Panc1 (cell line): ENCODE measurements at regions not wholly inside any gene's neighbourhood (a gene's known extent, or its start where the extent isn't known, plus 50 kb on each side); places are given as distances from the start of the nearest gene placed in this dataset.

Experiments
- ATAC-seq: fragments of 200-7000 bp; cut with Tn5 transposase; 2 replicates; pipeline ENCODE4 v1.9.1; 2020; ENCODE audit warnings: mild to moderate bottlenecking, moderate library complexity
- BruUV-seq: library from RNA; stranded (reverse); fragments of 400-500 nt; replicated peaks from 2 replicates; lab custom pipeline; 2021; lab: Mats Ljungman, UMichigan
- CTCF ChIA-PET: fragments of 300-600 bp; sonication (Branson Sonifier 250); formaldehyde crosslinking; loops from one replicate; lab custom pipeline; 2022; ENCODE audit warnings: antibody characterized with exemption; lab: Charles Lee
- POLR2A ChIA-PET: fragments of 300-600 bp; sonication (Branson Sonifier 250); formaldehyde crosslinking; loops from one replicate; lab custom pipeline; 2022; ENCODE audit warnings: antibody characterized with exemption; lab: Charles Lee
- DNase-seq: peaks from one replicate; pipeline ENCODE4 v3.0.0-alpha.2; 2010; ENCODE audit warnings: low read depth, low spot score
- H3K27ac ChIP-seq: 2 replicates; pipeline ENCODE4 v1.5.1; 2011; ENCODE audit warnings: mild to moderate bottlenecking, low read length, inconsistent platforms
- H3K27me3 ChIP-seq: fragments of 200-500 bp; sonication (Bioruptor generic); 2 replicates; pipeline ENCODE4 v1.6.0; 2014; ENCODE audit warnings: low read length, inconsistent platforms; ENCODE audit not compliant: control insufficient read depth, insufficient read depth
- H3K36me3 ChIP-seq: fragments of 200-500 bp; sonication (Bioruptor generic); 2 replicates; pipeline ENCODE4 v1.5.1; 2014; ENCODE audit warnings: inconsistent platforms, mild to moderate bottlenecking, low read length, moderate library complexity; ENCODE audit not compliant: control insufficient read depth, insufficient read depth
- H3K4me1 ChIP-seq: 2 replicates; pipeline ENCODE4 v1.5.1; 2011; ENCODE audit warnings: inconsistent platforms, mild to moderate bottlenecking, low read length, moderate library complexity; ENCODE audit not compliant: control insufficient read depth, insufficient read depth
- H3K4me3 ChIP-seq, 2 experiments: 2 replicates each; pipeline ENCODE4 v1.5.1; 2011 to 2012; ENCODE audit warnings: low read depth in 2 of 2, low read length in 2 of 2, mild to moderate bottlenecking in 2 of 2, inconsistent platforms in 1 of 2, moderate library complexity in 1 of 2
- H3K9me3 ChIP-seq: fragments of 200-500 bp; sonication (Bioruptor generic); 2 replicates; pipeline ENCODE4 v1.5.1; 2014; ENCODE audit warnings: low read depth, mild to moderate bottlenecking, inconsistent platforms, low read length, moderate library complexity; ENCODE audit not compliant: control insufficient read depth, insufficient read depth
- CTCF ChIP-seq: fragments of 450-650 bp; IDR thresholded peaks from 2 replicates; pipeline ENCODE4 v1.5.1; 2017; ENCODE audit warnings: mild to moderate bottlenecking
- POLR2AphosphoS5 ChIP-seq: IDR thresholded peaks from 2 replicates; pipeline ENCODE4 v1.6.1; 2012; ENCODE audit warnings: mild to moderate bottlenecking, low read depth, low read length, moderate library complexity
- REST ChIP-seq, 2 experiments: IDR thresholded peaks; 2 replicates each; pipeline ENCODE4 v1.6.1; 2011 to 2012; ENCODE audit warnings: low read depth in 2 of 2, control low read depth in 1 of 2, low read length in 1 of 2, mild to moderate bottlenecking in 1 of 2, moderate library complexity in 1 of 2; ENCODE audit not compliant: insufficient read depth in 1 of 2
- SIN3A ChIP-seq: IDR thresholded peaks from 2 replicates; pipeline ENCODE4 v1.6.1; 2012; ENCODE audit warnings: low read depth, mild to moderate bottlenecking, low read length, moderate library complexity, borderline replicate concordance; ENCODE audit not compliant: insufficient read depth
- TCF7L2 ChIP-seq: IDR thresholded peaks from 2 replicates; pipeline ENCODE4 v1.6.1; 2011; ENCODE audit warnings: mild to moderate bottlenecking, low read depth, low read length, inconsistent platforms
- in situ Hi-C: cut with HindIII; loops from 2 replicates; pipeline ENCODE4 v1.10.0; 2016; ENCODE audit warnings: low sequenced_read_pairs, low pct_unique_long_range_greater_than_20kb
- intact Hi-C: fragments of 100-400 bp; cut with micrococcal nuclease; formaldehyde crosslinking; loops from one replicate; pipeline ENCODE4 v1.10.0; 2022; ENCODE audit not compliant: unreplicated experiment

DNA sequence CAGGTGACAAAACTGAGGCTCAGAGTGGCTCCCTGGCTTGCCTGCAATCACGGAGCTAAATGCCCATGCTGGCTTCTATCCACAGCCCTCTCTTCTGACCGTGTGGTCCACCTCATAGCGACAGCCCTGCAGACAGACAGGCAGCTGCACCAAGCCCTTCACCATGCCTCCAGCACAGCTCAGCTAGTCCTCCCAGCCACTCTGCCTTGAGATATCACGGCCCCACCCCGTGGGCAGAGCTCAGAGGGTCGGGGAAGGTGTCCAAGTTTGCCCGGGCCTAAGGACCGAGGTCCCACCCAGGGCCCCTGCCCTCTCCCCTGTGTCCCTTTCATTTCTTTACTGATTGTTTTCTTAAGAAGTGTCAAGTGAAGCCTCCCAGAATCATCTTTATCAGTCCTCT, 128.2 kb upstream of the GLI2 start:
- ChIA-PET CTCF (interaction anchor here (1.0 kb wide), 1 partner anchor 8 kb away, joined by 3 read pairs; no protein-coding TSS in a partner anchor), POLR2A (no interaction called here)
- H3K27me3 ChIP-seq = no peaks in the 10 kb centered on the region
- H3K36me3 ChIP-seq = no peaks in the 10 kb centered on the region
- intact Hi-C loops = no loop called here
- H3K4me3 ChIP-seq = no peak overlapping the region
- BruUV-seq = no TSS peak
- ATAC-seq = no peak
- TF ChIP-seq CTCF (no peak), TCF7L2 (no peak), REST (IDR thresholded peaks at IDR 0.05; ENCODE audit: insufficient read depth in 1 of 2, low read depth in 2 of 2, low read length in 1 of 2) (no peak), SIN3A (no peak), POLR2AphosphoS5 (no peak)
- in situ Hi-C loops = no loop called here
- no peaks in the 10 kb centered on the region for H3K9me3 ChIP-seq
- H3K4me1 ChIP-seq = no peaks in the 10 kb centered on the region
- H3K27ac ChIP-seq = no peak overlapping the region
- DNase-seq = no peak

- TF ChIP-seq CTCF = no peak
- no peak for TF ChIP-seq TCF7L2
- no peak for TF ChIP-seq SIN3A
- no peak for TF ChIP-seq REST (IDR thresholded peaks at IDR 0.05; ENCODE audit: insufficient read depth in 1 of 2, low read depth in 2 of 2, low read length in 1 of 2)
- TF ChIP-seq POLR2AphosphoS5 = no peak
- in situ Hi-C loops = no loop called here
- POLR2A ChIA-PET = no interaction called here
- no peaks in the 10 kb centered on the region for H3K9me3 ChIP-seq
- DNase-seq = no peak
- no peak overlapping the region for H3K27ac ChIP-seq
- no TSS peak for BruUV-seq
- no peaks in the 10 kb centered on the region for H3K4me1 ChIP-seq
- no peaks in the 10 kb centered on the region for H3K36me3 ChIP-seq
- CTCF ChIA-PET = interaction anchor here (1.0 kb wide), 1 partner anchor 8 kb away, joined by 3 read pairs; no protein-coding TSS in a partner anchor
- intact Hi-C loops = no loop called here
- ATAC-seq = no peak
- H3K27me3 ChIP-seq = no peaks in the 10 kb centered on the region; the same call in 1 of the 2 replicates
- H3K4me3 ChIP-seq = no peak overlapping the region
Observed at GRCh38 chr2:120607996-120608395, 127.7 kb upstream of the GLI2 start.
